Ascending aorta (tissue), 2 donors: ENCODE measurements at regions not wholly inside any gene's neighbourhood (a gene's known extent, or its start where the extent isn't known, plus 50 kb on each side); places are given as distances from the start of the nearest gene placed in this dataset.

ENCODE experiments used
- DNase-seq, 2 donors: peaks; one replicate each; pipeline ENCODE4 v3.0.0-alpha.2; 2019; ENCODE audit warnings: low spot score in 2 of 2
- H3K27ac ChIP-seq, 2 donors: fragments of 200-600 bp; sonication (generic); one replicate each; pipeline ENCODE4 v1.5.1; 2016 to 2017; ENCODE audit warnings: mild to moderate bottlenecking in 1 of 2
- H3K27me3 ChIP-seq: fragments of 200-600 bp; sonication (generic); one replicate; pipeline ENCODE4 v1.5.1; 2017
- H3K36me3 ChIP-seq, 2 donors: fragments of 200-600 bp; sonication (generic); one replicate each; pipeline ENCODE4 v1.5.1; 2016
- H3K4me1 ChIP-seq, 2 donors: fragments of 200-600 bp; sonication (generic); one replicate each; pipeline ENCODE4 v1.5.1; 2016 to 2017; ENCODE audit warnings: mild to moderate bottlenecking in 1 of 2
- H3K4me3 ChIP-seq, 2 donors: fragments of 200-600 bp; sonication (generic); one replicate each; pipeline ENCODE4 v1.5.1; 2016 to 2017; ENCODE audit warnings: mild to moderate bottlenecking in 1 of 2
- H3K9me3 ChIP-seq, 2 donors: fragments of 200-600 bp; sonication (generic); one replicate each; pipeline ENCODE4 v1.5.1; 2016
- CTCF ChIP-seq, 3 experiments: fragments of 200-600 bp in 2 of 3; fragments of 450-650 bp in 1 of 3; sonication (generic) in 2 of 3; IDR thresholded peaks; one replicate each; pipeline ENCODE4 v1.5.1; 2016 to 2019; ENCODE audit warnings: antibody characterized with exemption in 3 of 3, mild to moderate bottlenecking in 1 of 3, moderate library complexity in 1 of 3
- intact Hi-C: fragments of 100-400 bp; cut with DNase I; formaldehyde crosslinking; loops from one replicate; pipeline ENCODE4 v1.15.1; 2023

- H3K27me3 ChIP-seq = no peaks in the 10 kb centered on the region
- no peak for TF ChIP-seq CTCF (IDR thresholded peaks at IDR 0.05)
Observed at GRCh38 chr2:150735894-150736498, 248.5 kb upstream of the RND3 start.

GRCh38 chr2:150733051-150733618 lies 245.7 kb upstream of the RND3 start:
- intact Hi-C loops = no loop called here
- Histone ChIP-seq H3K9me3 (no peaks in the 10 kb centered on the region), H3K27me3 (no peaks in the 10 kb centered on the region), H3K4me1 (no peaks in the 10 kb centered on the region), H3K36me3 (no peaks in the 10 kb centered on the region), H3K4me3 (no peak overlapping the region), H3K27ac (no peak overlapping the region)
- DNase-seq = no peak
- no peak for TF ChIP-seq CTCF (IDR thresholded peaks at IDR 0.05)

More at GRCh38 chr2:150735894-150736498, 248.5 kb upstream of the RND3 start:
- Histone ChIP-seq H3K4me1 (no peaks in the 10 kb centered on the region), H3K4me3 (no peak overlapping the region), H3K27ac (no peak overlapping the region), H3K9me3 (no peaks in the 10 kb centered on the region), H3K36me3 (no peaks in the 10 kb centered on the region)
- intact Hi-C loops = no loop called here
- no peak for DNase-seq

GRCh38 chr2:150732491-150732890 lies 245.0 kb upstream of the RND3 start:
- DNase-seq = no peak
- H3K27ac ChIP-seq = no peak overlapping the region
- H3K4me1 ChIP-seq = no peaks in the 10 kb centered on the region
- no peaks in the 10 kb centered on the region for H3K27me3 ChIP-seq
- intact Hi-C loops = no loop called here
- H3K4me3 ChIP-seq = no peak overlapping the region
- H3K9me3 ChIP-seq = no peaks in the 10 kb centered on the region
- no peaks in the 10 kb centered on the region for H3K36me3 ChIP-seq
- TF ChIP-seq CTCF (IDR thresholded peaks at IDR 0.05) = no peak

GRCh38 chr2:150732064-150732463 lies 244.6 kb upstream of the RND3 start:
- H3K36me3 ChIP-seq = no peaks in the 10 kb centered on the region
- intact Hi-C loops = no loop called here
- TF ChIP-seq CTCF (IDR thresholded peaks at IDR 0.05) = no peak

GRCh38 chr2:150729495-150729955 lies 242.1 kb upstream of the RND3 start:
- H3K4me1 ChIP-seq = no peaks in the 10 kb centered on the region
- H3K27me3 ChIP-seq = no peaks in the 10 kb centered on the region
- no peak for TF ChIP-seq CTCF (IDR thresholded peaks at IDR 0.05)
- H3K36me3 ChIP-seq = no peaks in the 10 kb centered on the region
- H3K4me3 ChIP-seq = no peak overlapping the region
- no peaks in the 10 kb centered on the region for H3K9me3 ChIP-seq
- intact Hi-C loops = no loop called here
- no peak for DNase-seq
- no peak overlapping the region for H3K27ac ChIP-seq

More at GRCh38 chr2:150732064-150732463, 244.6 kb upstream of the RND3 start:
- H3K4me3 ChIP-seq = no peak overlapping the region
- no peaks in the 10 kb centered on the region for H3K9me3 ChIP-seq
- H3K4me1 ChIP-seq = no peaks in the 10 kb centered on the region
- DNase-seq = no peak
- H3K27me3 ChIP-seq = no peaks in the 10 kb centered on the region
- H3K27ac ChIP-seq = no peak overlapping the region
